LNCaP clone FGC (cell line): ENCODE measurements at regions not wholly inside any gene's neighbourhood (a gene's known extent, or its start where the extent isn't known, plus 50 kb on each side); places are given as distances from the start of the nearest gene placed in this dataset.
"Not testable (repeated sequence)": the region's sequence is repeated elsewhere in the genome, so short reads cannot be mapped to it uniquely, and the experiment has no call there.

ENCODE experiments used
- DNase-seq: peaks from one replicate; pipeline ENCODE4 v3.0.0-alpha.2; 2011; ENCODE audit warnings: low read depth
- H3K4me3 ChIP-seq: 2 replicates; pipeline ENCODE4 v1.5.1; 2011; ENCODE audit warnings: mild to moderate bottlenecking, low read depth, low read length, control low read depth
- TF ChIP-seq, protein P1 (sequence below): IDR thresholded peaks from 2 replicates; pipeline ENCODE4 v1.5.1; 2012; ENCODE audit warnings: mild to moderate bottlenecking; ENCODE audit not compliant: control insufficient read depth, insufficient read depth; ENCODE audit errors: extremely low read depth

DNA sequence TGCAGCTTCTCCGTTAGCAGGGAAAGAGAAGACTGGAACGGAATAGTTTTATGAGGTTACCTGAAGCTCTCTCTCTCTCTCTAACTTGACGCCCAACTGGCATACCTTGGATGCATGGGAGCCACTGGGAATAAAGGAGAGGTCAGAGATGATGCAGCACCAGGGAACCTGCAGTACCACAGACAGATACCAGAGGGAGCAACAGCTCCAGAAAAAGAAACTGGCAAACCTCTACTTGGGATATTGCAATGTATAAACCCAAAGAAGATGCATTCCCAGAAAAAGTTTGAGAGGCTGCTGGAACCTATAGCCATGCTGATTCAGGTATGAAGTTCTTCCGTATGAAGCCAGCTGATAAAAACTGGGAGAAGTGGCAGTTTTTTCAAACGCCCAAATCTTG, 2976.1 kb upstream of the TEKT4 start:
- TF ChIP-seq, protein P1, sequence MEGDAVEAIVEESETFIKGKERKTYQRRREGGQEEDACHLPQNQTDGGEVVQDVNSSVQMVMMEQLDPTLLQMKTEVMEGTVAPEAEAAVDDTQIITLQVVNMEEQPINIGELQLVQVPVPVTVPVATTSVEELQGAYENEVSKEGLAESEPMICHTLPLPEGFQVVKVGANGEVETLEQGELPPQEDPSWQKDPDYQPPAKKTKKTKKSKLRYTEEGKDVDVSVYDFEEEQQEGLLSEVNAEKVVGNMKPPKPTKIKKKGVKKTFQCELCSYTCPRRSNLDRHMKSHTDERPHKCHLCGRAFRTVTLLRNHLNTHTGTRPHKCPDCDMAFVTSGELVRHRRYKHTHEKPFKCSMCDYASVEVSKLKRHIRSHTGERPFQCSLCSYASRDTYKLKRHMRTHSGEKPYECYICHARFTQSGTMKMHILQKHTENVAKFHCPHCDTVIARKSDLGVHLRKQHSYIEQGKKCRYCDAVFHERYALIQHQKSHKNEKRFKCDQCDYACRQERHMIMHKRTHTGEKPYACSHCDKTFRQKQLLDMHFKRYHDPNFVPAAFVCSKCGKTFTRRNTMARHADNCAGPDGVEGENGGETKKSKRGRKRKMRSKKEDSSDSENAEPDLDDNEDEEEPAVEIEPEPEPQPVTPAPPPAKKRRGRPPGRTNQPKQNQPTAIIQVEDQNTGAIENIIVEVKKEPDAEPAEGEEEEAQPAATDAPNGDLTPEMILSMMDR = peak; percentile 31
- not testable (repeated sequence) for H3K4me3 ChIP-seq, DNase-seq

DNA sequence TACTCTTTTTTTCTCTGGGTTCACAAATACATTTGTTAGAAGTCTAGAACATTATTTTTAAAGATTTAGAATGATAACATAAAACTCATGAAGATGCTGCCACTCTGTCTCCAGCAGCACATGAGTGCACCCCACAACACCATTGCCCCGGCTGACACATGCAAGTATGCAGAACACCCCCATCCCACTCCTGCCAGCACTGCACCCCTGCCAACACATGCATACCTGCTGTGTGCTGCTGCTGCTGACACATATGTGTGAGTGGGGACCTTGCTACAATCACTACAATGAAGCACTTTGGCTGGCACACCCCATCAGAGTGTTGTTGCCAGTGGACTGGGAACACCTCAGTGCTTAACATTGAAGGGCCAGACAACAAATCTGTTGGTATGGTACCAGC, 2953.6 kb upstream of the TEKT4 start:
- DNase-seq, H3K4me3 ChIP-seq: not testable (repeated sequence)
